ENCODE measurements at regions not wholly inside any gene's neighbourhood (a gene's known extent, or its start where the extent isn't known, plus 50 kb on each side); places are given as distances from the start of the nearest gene placed in this dataset.
"Not testable (repeated sequence)": the region's sequence is repeated elsewhere in the genome, so short reads cannot be mapped to it uniquely, and the experiment has no call there.

GRCh38 chr2:238616681-238617080 is 190.0 kb downstream of the ASB1 start:
- no peak for DNase-seq (ENCODE audit: low spot score)
- in situ Hi-C loops (cut with HindIII; ENCODE audit: low sequenced_read_pairs) = no loop called here

- DNase-seq (ENCODE audit: low spot score); in situ Hi-C loops (cut with HindIII; ENCODE audit: low sequenced_read_pairs): not testable (repeated sequence)
These were observed 192.0 kb downstream of the ASB1 start for GRCh38 chr2:238618494-238619283.

GRCh38 chr2:238627899-238628298 is 201.2 kb downstream of the ASB1 start:
- in situ Hi-C loops (cut with HindIII; ENCODE audit: low sequenced_read_pairs) = no loop called here
- no peak for DNase-seq (ENCODE audit: low spot score)

GRCh38 chr2:238629064-238629463 is 202.3 kb downstream of the ASB1 start:
- in situ Hi-C loops (cut with HindIII; ENCODE audit: low sequenced_read_pairs) = no loop called here
- DNase-seq (ENCODE audit: low spot score) = no peak

- DNase-seq (ENCODE audit: low spot score) = no peak
- in situ Hi-C loops (cut with HindIII; ENCODE audit: low sequenced_read_pairs) = no loop called here
These were observed 204.9 kb downstream of the ASB1 start for GRCh38 chr2:238631491-238632180.

- DNase-seq (ENCODE audit: low spot score) = no peak
- in situ Hi-C loops (cut with HindIII; ENCODE audit: low sequenced_read_pairs) = no loop called here
These were observed 205.7 kb downstream of the ASB1 start for GRCh38 chr2:238632181-238633060.

- no peak for DNase-seq (ENCODE audit: low spot score)
- in situ Hi-C loops (cut with HindIII; ENCODE audit: low sequenced_read_pairs) = no loop called here
These were observed 206.9 kb downstream of the ASB1 start for GRCh38 chr2:238633426-238634328.

GRCh38 chr2:238634701-238635357 is 208.1 kb downstream of the ASB1 start:
- in situ Hi-C loops (cut with HindIII; ENCODE audit: low sequenced_read_pairs) = no loop called here
- DNase-seq (ENCODE audit: low spot score) = no peak

- in situ Hi-C loops (cut with HindIII; ENCODE audit: low sequenced_read_pairs) = no loop called here
- no peak for DNase-seq (ENCODE audit: low spot score)
These were observed 208.9 kb downstream of the ASB1 start for GRCh38 chr2:238635647-238636051.

- in situ Hi-C loops (cut with HindIII; ENCODE audit: low sequenced_read_pairs) = no loop called here
These were observed 209.7 kb downstream of the ASB1 start for GRCh38 chr2:238636269-238637073.

GRCh38 chr2:238638100-238638981 is 209.5 kb upstream of the TWIST2 start:
- no peak for DNase-seq (ENCODE audit: low spot score)
- in situ Hi-C loops (cut with HindIII; ENCODE audit: low sequenced_read_pairs) = no loop called here

More at GRCh38 chr2:238636269-238637073, 209.7 kb downstream of the ASB1 start:
- DNase-seq (ENCODE audit: low spot score) = no peak

- in situ Hi-C loops (cut with HindIII; ENCODE audit: low sequenced_read_pairs) = no loop called here
- no peak for DNase-seq (ENCODE audit: low spot score)
These were observed 208.8 kb upstream of the TWIST2 start for GRCh38 chr2:238638982-238639628.

GRCh38 chr2:238640486-238640885 is 207.4 kb upstream of the TWIST2 start:
- in situ Hi-C loops (cut with HindIII; ENCODE audit: low sequenced_read_pairs) = no loop called here
- DNase-seq (ENCODE audit: low spot score) = no peak

GRCh38 chr2:238642973-238643372 is 204.9 kb upstream of the TWIST2 start:
- no peak for DNase-seq (ENCODE audit: low spot score)
- in situ Hi-C loops (cut with HindIII; ENCODE audit: low sequenced_read_pairs) = no loop called here

GRCh38 chr2:238643400-238643907 is 204.4 kb upstream of the TWIST2 start:
- in situ Hi-C loops (cut with HindIII; ENCODE audit: low sequenced_read_pairs) = no loop called here
- no peak for DNase-seq (ENCODE audit: low spot score)
